WTC11 (cell line): ENCODE measurements at regions not wholly inside any gene's neighbourhood (a gene's known extent, or its start where the extent isn't known, plus 50 kb on each side); places are given as distances from the start of the nearest gene placed in this dataset.

ENCODE experiments used
- ATAC-seq: fragments of 200-7000 bp; cut with Tn5 transposase; 2 replicates; pipeline ENCODE4 v1.10.0; 2021; ENCODE audit warnings: mild to moderate bottlenecking, moderate library complexity
- CTCF ChIA-PET: fragments of 300-600 bp; sonication (Branson Sonifier 250); formaldehyde crosslinking; loops from one replicate; lab custom pipeline; 2021; ENCODE audit warnings: antibody characterized with exemption; lab: Charles Lee
- POLR2A ChIA-PET: fragments of 350-600 bp; sonication (Branson Sonifier 250); formaldehyde crosslinking; loops from one replicate; lab custom pipeline; 2021; ENCODE audit warnings: antibody characterized with exemption; lab: Charles Lee
- DNase-seq: peaks from one replicate; pipeline ENCODE4 v3.0.0; 2021; ENCODE audit warnings: low spot score
- H3K27ac Mint-ChIP-seq: 2 replicates; pipeline ENCODE4 v1.8.0; 2021; ENCODE audit warnings: mixed read lengths
- H3K27me3 Mint-ChIP-seq: 2 replicates; pipeline ENCODE4 v1.8.0; 2021; ENCODE audit warnings: low read depth, mild to moderate bottlenecking, moderate library complexity, mixed read lengths
- H3K36me3 Mint-ChIP-seq: 2 replicates; pipeline ENCODE4 v1.8.0; 2021; ENCODE audit warnings: mixed read lengths
- H3K4me1 Mint-ChIP-seq: 2 replicates; pipeline ENCODE4 v1.8.0; 2022; ENCODE audit warnings: mixed read lengths
- H3K4me3 Mint-ChIP-seq: 2 replicates; pipeline ENCODE4 v1.8.0; 2021; ENCODE audit warnings: mild to moderate bottlenecking, moderate library complexity, mixed read lengths
- H3K9me3 Mint-ChIP-seq: 2 replicates; pipeline ENCODE4 v1.8.0; 2021; ENCODE audit warnings: mixed read lengths
- ATF1 ChIP-seq: sonication (generic); formaldehyde crosslinking; IDR thresholded peaks from 2 replicates; pipeline ENCODE4 v1.8.1; 2023; ENCODE audit warnings: mild to moderate bottlenecking, moderate library complexity, missing genetic modification reagents
- ATF2 ChIP-seq: sonication (generic); formaldehyde crosslinking; IDR thresholded peaks from 2 replicates; pipeline ENCODE4 v1.8.1; 2022; ENCODE audit warnings: low read depth, missing genetic modification reagents, borderline replicate concordance
- CREB1 ChIP-seq: sonication (generic); formaldehyde crosslinking; IDR thresholded peaks from 2 replicates; pipeline ENCODE4 v1.8.0; 2023; ENCODE audit warnings: mild to moderate bottlenecking, missing genetic modification reagents
- ELF4 ChIP-seq: sonication (generic); formaldehyde crosslinking; IDR thresholded peaks from 2 replicates; pipeline ENCODE4 v1.8.1; 2022; ENCODE audit warnings: low read depth, mild to moderate bottlenecking, moderate library complexity, missing genetic modification reagents
- ETV6 ChIP-seq: sonication (generic); formaldehyde crosslinking; IDR thresholded peaks from 2 replicates; pipeline ENCODE4 v1.8.1; 2022; ENCODE audit warnings: mild to moderate bottlenecking, missing genetic modification reagents
- FOXJ3 ChIP-seq: sonication (generic); formaldehyde crosslinking; IDR thresholded peaks from 2 replicates; pipeline ENCODE4 v1.9.0; 2021; ENCODE audit warnings: missing genetic modification reagents, mild to moderate bottlenecking, borderline replicate concordance
- FOXK1 ChIP-seq: sonication (generic); formaldehyde crosslinking; IDR thresholded peaks from 2 replicates; pipeline ENCODE4 v1.8.0; 2022; ENCODE audit warnings: mild to moderate bottlenecking, moderate library complexity, missing genetic modification reagents
- GABPB1 ChIP-seq: sonication (generic); formaldehyde crosslinking; IDR thresholded peaks from 2 replicates; pipeline ENCODE4 v1.8.1; 2023; ENCODE audit warnings: mild to moderate bottlenecking, missing genetic modification reagents
- HMGA2 ChIP-seq: fragments of 250-450 bp; sonication (Bioruptor Pico); IDR thresholded peaks from 2 replicates; pipeline ENCODE4 v1.4.0; 2021; ENCODE audit warnings: mild to moderate bottlenecking, moderate library complexity
- JAZF1 ChIP-seq: fragments of 250-450 bp; sonication (Bioruptor Pico); IDR thresholded peaks from 2 replicates; pipeline ENCODE4 v1.9.0; 2021; ENCODE audit warnings: moderate library complexity, mild to moderate bottlenecking, inconsistent platforms
- KAT7 ChIP-seq: sonication (generic); formaldehyde crosslinking; IDR thresholded peaks from 2 replicates; pipeline ENCODE4 v1.8.1; 2023; ENCODE audit warnings: missing genetic modification reagents, mild to moderate bottlenecking, borderline replicate concordance
- NR3C1 ChIP-seq: sonication (generic); formaldehyde crosslinking; conservative IDR thresholded peaks from 2 replicates; pipeline ENCODE4 v1.8.1; 2023; ENCODE audit warnings: low read depth, mild to moderate bottlenecking, missing genetic modification reagents
- PRRX2 ChIP-seq: fragments of 250-450 bp; sonication (Bioruptor Pico); IDR thresholded peaks from 2 replicates; pipeline ENCODE4 v1.8.0; 2021; ENCODE audit warnings: mild to moderate bottlenecking
- SMAD3 ChIP-seq: sonication (generic); formaldehyde crosslinking; IDR thresholded peaks from 2 replicates; pipeline ENCODE4 v1.8.0; 2022; ENCODE audit warnings: missing genetic modification reagents, mild to moderate bottlenecking, borderline replicate concordance
- STAT6 ChIP-seq: sonication (generic); formaldehyde crosslinking; conservative IDR thresholded peaks from 2 replicates; pipeline ENCODE4 v1.8.1; 2023; ENCODE audit warnings: mild to moderate bottlenecking, low read depth, missing genetic modification reagents, moderate library complexity
- TCF7 ChIP-seq: sonication (generic); formaldehyde crosslinking; IDR thresholded peaks from 2 replicates; pipeline ENCODE4 v1.8.0; 2022; ENCODE audit warnings: mild to moderate bottlenecking, low read depth, missing genetic modification reagents, moderate library complexity
- ZBTB43 ChIP-seq: sonication (generic); formaldehyde crosslinking; IDR thresholded peaks from 2 replicates; pipeline ENCODE4 v1.8.1; 2023; ENCODE audit warnings: mild to moderate bottlenecking, missing genetic modification reagents
- ZNF121 ChIP-seq: sonication (generic); formaldehyde crosslinking; IDR thresholded peaks from 2 replicates; pipeline ENCODE4 v1.8.0; 2023; ENCODE audit warnings: missing genetic modification reagents
- ZNF232 ChIP-seq: sonication (generic); formaldehyde crosslinking; IDR thresholded peaks from 2 replicates; pipeline ENCODE4 v1.8.0; 2022; ENCODE audit warnings: mild to moderate bottlenecking, missing genetic modification reagents
- ZNF416 ChIP-seq: fragments of 250-450 bp; sonication (Bioruptor Pico); IDR thresholded peaks from 2 replicates; pipeline ENCODE4 v1.9.0; 2021; ENCODE audit warnings: mild to moderate bottlenecking, inconsistent platforms
- TF ChIP-seq, protein P1 (sequence below): sonication (generic); formaldehyde crosslinking; IDR thresholded peaks from 2 replicates; pipeline ENCODE4 v1.8.0; 2023; ENCODE audit warnings: mild to moderate bottlenecking, missing genetic modification reagents
- TF ChIP-seq, protein P2 (sequence below): sonication (generic); formaldehyde crosslinking; IDR thresholded peaks from 2 replicates; pipeline ENCODE4 v1.8.0; 2023; ENCODE audit warnings: missing genetic modification reagents
- TF ChIP-seq, protein P3 (sequence below): sonication (generic); formaldehyde crosslinking; IDR thresholded peaks from 2 replicates; pipeline ENCODE4 v1.8.1; 2022; ENCODE audit warnings: low read depth, mild to moderate bottlenecking, moderate library complexity, missing genetic modification reagents, borderline replicate concordance
- TF ChIP-seq, protein P4 (sequence below): sonication (generic); formaldehyde crosslinking; IDR thresholded peaks from 2 replicates; pipeline ENCODE4 v1.8.0; 2023; ENCODE audit warnings: missing genetic modification reagents, mild to moderate bottlenecking, borderline replicate concordance

- no peak for TF ChIP-seq STAT6 (CRISPR knock-in tag)
- TF ChIP-seq, protein P1, sequence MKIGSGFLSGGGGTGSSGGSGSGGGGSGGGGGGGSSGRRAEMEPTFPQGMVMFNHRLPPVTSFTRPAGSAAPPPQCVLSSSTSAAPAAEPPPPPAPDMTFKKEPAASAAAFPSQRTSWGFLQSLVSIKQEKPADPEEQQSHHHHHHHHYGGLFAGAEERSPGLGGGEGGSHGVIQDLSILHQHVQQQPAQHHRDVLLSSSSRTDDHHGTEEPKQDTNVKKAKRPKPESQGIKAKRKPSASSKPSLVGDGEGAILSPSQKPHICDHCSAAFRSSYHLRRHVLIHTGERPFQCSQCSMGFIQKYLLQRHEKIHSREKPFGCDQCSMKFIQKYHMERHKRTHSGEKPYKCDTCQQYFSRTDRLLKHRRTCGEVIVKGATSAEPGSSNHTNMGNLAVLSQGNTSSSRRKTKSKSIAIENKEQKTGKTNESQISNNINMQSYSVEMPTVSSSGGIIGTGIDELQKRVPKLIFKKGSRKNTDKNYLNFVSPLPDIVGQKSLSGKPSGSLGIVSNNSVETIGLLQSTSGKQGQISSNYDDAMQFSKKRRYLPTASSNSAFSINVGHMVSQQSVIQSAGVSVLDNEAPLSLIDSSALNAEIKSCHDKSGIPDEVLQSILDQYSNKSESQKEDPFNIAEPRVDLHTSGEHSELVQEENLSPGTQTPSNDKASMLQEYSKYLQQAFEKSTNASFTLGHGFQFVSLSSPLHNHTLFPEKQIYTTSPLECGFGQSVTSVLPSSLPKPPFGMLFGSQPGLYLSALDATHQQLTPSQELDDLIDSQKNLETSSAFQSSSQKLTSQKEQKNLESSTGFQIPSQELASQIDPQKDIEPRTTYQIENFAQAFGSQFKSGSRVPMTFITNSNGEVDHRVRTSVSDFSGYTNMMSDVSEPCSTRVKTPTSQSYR, result no peak
- no peak for TF ChIP-seq SMAD3 (CRISPR knock-in tag)
- no peak for TF ChIP-seq PRRX2
- TF ChIP-seq CREB1 (CRISPR knock-in tag), result no peak
Measured at GRCh38 chr18:69282371-69282770, 118.3 kb upstream of the DOK6 start (continued).

- no peak overlapping the region for H3K4me3 Mint-ChIP-seq
- H3K27ac Mint-ChIP-seq, result no peak overlapping the region
- TF ChIP-seq ZNF232 (CRISPR knock-in tag), result no peak
- no peak for TF ChIP-seq TCF7
- TF ChIP-seq, protein P2, sequence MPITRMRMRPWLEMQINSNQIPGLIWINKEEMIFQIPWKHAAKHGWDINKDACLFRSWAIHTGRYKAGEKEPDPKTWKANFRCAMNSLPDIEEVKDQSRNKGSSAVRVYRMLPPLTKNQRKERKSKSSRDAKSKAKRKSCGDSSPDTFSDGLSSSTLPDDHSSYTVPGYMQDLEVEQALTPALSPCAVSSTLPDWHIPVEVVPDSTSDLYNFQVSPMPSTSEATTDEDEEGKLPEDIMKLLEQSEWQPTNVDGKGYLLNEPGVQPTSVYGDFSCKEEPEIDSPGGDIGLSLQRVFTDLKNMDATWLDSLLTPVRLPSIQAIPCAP, result no peak
- no peak for TF ChIP-seq ATF1 (CRISPR knock-in tag)
- TF ChIP-seq FOXK1 (CRISPR knock-in tag), result no peak
- no peak for TF ChIP-seq FOXJ3
- TF ChIP-seq JAZF1 (CRISPR knock-in tag), result no peak
- TF ChIP-seq GABPB1 (CRISPR knock-in tag), result no peak
- no peak for TF ChIP-seq ZBTB43
- TF ChIP-seq ZNF121 (CRISPR knock-in tag), result no peak
- TF ChIP-seq ELF4 (CRISPR knock-in tag), result no peak
- no peak for TF ChIP-seq ZNF416 (CRISPR knock-in tag)
- no peak for TF ChIP-seq KAT7 (CRISPR knock-in tag)
- TF ChIP-seq, protein P3, sequence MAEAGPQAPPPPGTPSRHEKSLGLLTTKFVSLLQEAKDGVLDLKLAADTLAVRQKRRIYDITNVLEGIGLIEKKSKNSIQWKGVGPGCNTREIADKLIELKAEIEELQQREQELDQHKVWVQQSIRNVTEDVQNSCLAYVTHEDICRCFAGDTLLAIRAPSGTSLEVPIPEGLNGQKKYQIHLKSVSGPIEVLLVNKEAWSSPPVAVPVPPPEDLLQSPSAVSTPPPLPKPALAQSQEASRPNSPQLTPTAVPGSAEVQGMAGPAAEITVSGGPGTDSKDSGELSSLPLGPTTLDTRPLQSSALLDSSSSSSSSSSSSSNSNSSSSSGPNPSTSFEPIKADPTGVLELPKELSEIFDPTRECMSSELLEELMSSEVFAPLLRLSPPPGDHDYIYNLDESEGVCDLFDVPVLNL (CRISPR knock-in tag), result no peak
- TF ChIP-seq ETV6 (CRISPR knock-in tag), result no peak
- TF ChIP-seq NR3C1 (CRISPR knock-in tag), result no peak
- TF ChIP-seq ATF2, result no peak
- TF ChIP-seq, protein P4, sequence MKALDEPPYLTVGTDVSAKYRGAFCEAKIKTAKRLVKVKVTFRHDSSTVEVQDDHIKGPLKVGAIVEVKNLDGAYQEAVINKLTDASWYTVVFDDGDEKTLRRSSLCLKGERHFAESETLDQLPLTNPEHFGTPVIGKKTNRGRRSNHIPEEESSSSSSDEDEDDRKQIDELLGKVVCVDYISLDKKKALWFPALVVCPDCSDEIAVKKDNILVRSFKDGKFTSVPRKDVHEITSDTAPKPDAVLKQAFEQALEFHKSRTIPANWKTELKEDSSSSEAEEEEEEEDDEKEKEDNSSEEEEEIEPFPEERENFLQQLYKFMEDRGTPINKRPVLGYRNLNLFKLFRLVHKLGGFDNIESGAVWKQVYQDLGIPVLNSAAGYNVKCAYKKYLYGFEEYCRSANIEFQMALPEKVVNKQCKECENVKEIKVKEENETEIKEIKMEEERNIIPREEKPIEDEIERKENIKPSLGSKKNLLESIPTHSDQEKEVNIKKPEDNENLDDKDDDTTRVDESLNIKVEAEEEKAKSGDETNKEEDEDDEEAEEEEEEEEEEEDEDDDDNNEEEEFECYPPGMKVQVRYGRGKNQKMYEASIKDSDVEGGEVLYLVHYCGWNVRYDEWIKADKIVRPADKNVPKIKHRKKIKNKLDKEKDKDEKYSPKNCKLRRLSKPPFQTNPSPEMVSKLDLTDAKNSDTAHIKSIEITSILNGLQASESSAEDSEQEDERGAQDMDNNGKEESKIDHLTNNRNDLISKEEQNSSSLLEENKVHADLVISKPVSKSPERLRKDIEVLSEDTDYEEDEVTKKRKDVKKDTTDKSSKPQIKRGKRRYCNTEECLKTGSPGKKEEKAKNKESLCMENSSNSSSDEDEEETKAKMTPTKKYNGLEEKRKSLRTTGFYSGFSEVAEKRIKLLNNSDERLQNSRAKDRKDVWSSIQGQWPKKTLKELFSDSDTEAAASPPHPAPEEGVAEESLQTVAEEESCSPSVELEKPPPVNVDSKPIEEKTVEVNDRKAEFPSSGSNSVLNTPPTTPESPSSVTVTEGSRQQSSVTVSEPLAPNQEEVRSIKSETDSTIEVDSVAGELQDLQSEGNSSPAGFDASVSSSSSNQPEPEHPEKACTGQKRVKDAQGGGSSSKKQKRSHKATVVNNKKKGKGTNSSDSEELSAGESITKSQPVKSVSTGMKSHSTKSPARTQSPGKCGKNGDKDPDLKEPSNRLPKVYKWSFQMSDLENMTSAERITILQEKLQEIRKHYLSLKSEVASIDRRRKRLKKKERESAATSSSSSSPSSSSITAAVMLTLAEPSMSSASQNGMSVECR (CRISPR knock-in tag), result no peak
- TF ChIP-seq HMGA2 (CRISPR knock-in tag), result no peak
- TF ChIP-seq, all 79 proteins: peak for 0
- no peaks in the 10 kb centered on the region for H3K4me1 Mint-ChIP-seq
- CTCF ChIA-PET, result no interaction called here
- POLR2A ChIA-PET, result no interaction called here
- H3K27me3 Mint-ChIP-seq, result no peaks in the 10 kb centered on the region
- DNase-seq (no peak), ATAC-seq (no peak)
- no peaks in the 10 kb centered on the region for H3K9me3 Mint-ChIP-seq
- no peaks in the 10 kb centered on the region for H3K36me3 Mint-ChIP-seq
Measured at GRCh38 chr18:69291044-69291443, 109.6 kb upstream of the DOK6 start.
